Gastroesophageal sphincter (tissue), 3 donors: ENCODE measurements at regions not wholly inside any gene's neighbourhood (a gene's known extent, or its start where the extent isn't known, plus 50 kb on each side); places are given as distances from the start of the nearest gene placed in this dataset.

Experiments used
- EP300 ChIP-seq: sonication (generic); formaldehyde crosslinking; IDR thresholded peaks from one replicate; pipeline ENCODE4 v1.6.1; 2017; ENCODE audit warnings: antibody characterized with exemption, mild to moderate bottlenecking
- TF ChIP-seq, protein P1 (sequence below), 4 experiments: fragments of 200-600 bp in 2 of 4; fragments of 450-650 bp in 2 of 4; sonication (generic) in 1 of 4; IDR thresholded peaks; one replicate each; pipeline ENCODE4 v1.5.1; 2017 to 2019; ENCODE audit warnings: antibody characterized with exemption in 4 of 4, mild to moderate bottlenecking in 2 of 4, moderate library complexity in 2 of 4

DNA sequence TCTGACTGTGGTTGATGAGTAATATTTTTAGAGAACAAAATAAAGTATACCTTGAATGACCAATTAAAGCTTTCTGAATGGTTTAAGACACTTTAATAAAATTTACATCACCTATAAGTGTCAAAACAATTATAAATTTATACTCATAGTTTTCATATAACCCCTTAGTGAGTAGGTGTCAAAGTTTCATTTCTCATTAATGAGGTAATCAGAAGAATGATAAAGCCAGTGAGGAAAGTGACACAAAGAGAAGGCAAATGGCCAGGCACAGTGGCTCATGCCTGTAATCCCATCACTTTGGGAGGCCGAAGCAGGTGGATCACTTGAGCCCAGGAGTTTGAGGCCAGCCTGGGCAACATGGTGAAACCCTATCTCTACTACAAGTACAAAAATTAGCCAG lies 60.8 kb upstream of the CTLA4 start:
- TF ChIP-seq, protein P1, sequence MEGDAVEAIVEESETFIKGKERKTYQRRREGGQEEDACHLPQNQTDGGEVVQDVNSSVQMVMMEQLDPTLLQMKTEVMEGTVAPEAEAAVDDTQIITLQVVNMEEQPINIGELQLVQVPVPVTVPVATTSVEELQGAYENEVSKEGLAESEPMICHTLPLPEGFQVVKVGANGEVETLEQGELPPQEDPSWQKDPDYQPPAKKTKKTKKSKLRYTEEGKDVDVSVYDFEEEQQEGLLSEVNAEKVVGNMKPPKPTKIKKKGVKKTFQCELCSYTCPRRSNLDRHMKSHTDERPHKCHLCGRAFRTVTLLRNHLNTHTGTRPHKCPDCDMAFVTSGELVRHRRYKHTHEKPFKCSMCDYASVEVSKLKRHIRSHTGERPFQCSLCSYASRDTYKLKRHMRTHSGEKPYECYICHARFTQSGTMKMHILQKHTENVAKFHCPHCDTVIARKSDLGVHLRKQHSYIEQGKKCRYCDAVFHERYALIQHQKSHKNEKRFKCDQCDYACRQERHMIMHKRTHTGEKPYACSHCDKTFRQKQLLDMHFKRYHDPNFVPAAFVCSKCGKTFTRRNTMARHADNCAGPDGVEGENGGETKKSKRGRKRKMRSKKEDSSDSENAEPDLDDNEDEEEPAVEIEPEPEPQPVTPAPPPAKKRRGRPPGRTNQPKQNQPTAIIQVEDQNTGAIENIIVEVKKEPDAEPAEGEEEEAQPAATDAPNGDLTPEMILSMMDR (IDR thresholded peaks at IDR 0.05) = no peak
- TF ChIP-seq EP300 = no peak
